ENCODE measurements at regions not wholly inside any gene's neighbourhood (a gene's known extent, or its start where the extent isn't known, plus 50 kb on each side); places are given as distances from the start of the nearest gene placed in this dataset.

DNA sequence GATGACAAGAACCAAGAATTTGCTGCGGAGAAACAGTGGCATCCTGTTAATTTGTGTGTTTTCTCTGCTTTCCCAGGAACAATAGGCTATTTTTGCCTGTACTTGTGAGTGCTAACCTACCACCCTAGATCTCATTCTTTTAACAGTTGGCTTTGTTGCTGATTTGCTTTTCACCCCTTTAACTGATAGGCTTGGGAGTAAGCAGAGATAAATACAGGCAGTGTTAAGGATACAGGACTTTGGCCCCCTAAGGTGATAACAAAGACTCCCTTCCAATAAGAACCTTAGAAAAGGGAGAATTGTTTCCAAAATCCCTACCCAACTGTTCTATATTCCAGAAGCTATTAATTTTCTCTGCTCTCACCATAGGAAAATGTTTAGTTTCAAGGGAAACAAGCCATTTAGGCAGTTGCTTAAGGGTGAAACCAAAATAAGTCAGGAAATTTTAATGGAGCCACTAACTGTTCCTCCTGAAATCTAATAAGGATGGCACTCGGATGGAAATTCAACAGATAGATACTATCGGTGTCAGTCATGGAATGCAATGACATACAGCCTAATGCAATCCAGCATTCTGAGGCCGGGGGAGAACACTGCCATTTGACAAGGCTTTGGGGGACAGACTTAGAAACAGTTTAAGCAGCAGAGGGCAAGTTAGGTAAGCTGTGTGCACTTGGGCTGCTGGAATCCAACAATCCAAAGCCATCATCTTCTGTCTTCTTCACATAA is 238.8 kb downstream of the RNF152 start:
- intact Hi-C loops (cut with micrococcal nuclease; ENCODE audit: unreplicated experiment) (no loop called here), in situ Hi-C loops (cut with MboI) (no loop called here)
- H3K27ac ChIP-seq (ENCODE audit: control insufficient read depth, insufficient read depth), result no peak overlapping the region
- no peaks in the 10 kb centered on the region for H3K79me2 ChIP-seq (ENCODE audit: control insufficient read depth, insufficient read depth, low read length)
- no peak overlapping the region for H3K9ac ChIP-seq (ENCODE audit: control insufficient read depth, insufficient read depth, low read length)
- ChIA-PET CTCF (interaction anchor here (1.3 to 1.4 kb wide), 2 partner anchors 11 to 17 kb away, joined by 3 read pairs; no protein-coding TSS in a partner anchor), SMC1A (ENCODE audit: uncharacterized antibody, unreplicated experiment) (interaction anchor here (0.5 kb wide), 1 partner anchor 460 kb away, joined by 3 read pairs; no protein-coding TSS in a partner anchor), RAD21 (ENCODE audit: unreplicated experiment) (no interaction called here), POLR2A (no interaction called here)
- no peak overlapping the region for H3K4me3 ChIP-seq
- FAIRE-seq (no peak), ATAC-seq (no peak), DNase-seq (ENCODE audit: low read depth, low spot score) (no peak)
- H3K36me3 ChIP-seq (ENCODE audit: control insufficient read depth in 2 of 2, insufficient read depth in 2 of 2, low read length in 1 of 2), result no peaks in the 10 kb centered on the region
- H3K9me3 ChIP-seq (replicated peaks; ENCODE audit: control insufficient read depth, insufficient read depth, low read length), result no peaks in the 10 kb centered on the region
- TF ChIP-seq SREBF1 (IDR thresholded peaks at IDR 0.05; ENCODE audit: low read length), result no peak
- no peak for TF ChIP-seq ZNF217 (IDR thresholded peaks at IDR 0.05)
- TF ChIP-seq, protein P1, sequence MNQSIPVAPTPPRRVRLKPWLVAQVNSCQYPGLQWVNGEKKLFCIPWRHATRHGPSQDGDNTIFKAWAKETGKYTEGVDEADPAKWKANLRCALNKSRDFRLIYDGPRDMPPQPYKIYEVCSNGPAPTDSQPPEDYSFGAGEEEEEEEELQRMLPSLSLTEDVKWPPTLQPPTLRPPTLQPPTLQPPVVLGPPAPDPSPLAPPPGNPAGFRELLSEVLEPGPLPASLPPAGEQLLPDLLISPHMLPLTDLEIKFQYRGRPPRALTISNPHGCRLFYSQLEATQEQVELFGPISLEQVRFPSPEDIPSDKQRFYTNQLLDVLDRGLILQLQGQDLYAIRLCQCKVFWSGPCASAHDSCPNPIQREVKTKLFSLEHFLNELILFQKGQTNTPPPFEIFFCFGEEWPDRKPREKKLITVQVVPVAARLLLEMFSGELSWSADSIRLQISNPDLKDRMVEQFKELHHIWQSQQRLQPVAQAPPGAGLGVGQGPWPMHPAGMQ (IDR thresholded peaks at IDR 0.05; ENCODE audit: borderline replicate concordance), result no peak
- no peak for TF ChIP-seq YY1 (IDR thresholded peaks at IDR 0.05; ENCODE audit: low read depth, low read length)
- TF ChIP-seq RCOR1 (conservative IDR thresholded peaks at IDR 0.05; ENCODE audit: low read depth, low read length), result no peak
- no peak for TF ChIP-seq CHD2 (IDR thresholded peaks at IDR 0.05; ENCODE audit: borderline replicate concordance, low read depth, low read length)
- TF ChIP-seq, protein P2, sequence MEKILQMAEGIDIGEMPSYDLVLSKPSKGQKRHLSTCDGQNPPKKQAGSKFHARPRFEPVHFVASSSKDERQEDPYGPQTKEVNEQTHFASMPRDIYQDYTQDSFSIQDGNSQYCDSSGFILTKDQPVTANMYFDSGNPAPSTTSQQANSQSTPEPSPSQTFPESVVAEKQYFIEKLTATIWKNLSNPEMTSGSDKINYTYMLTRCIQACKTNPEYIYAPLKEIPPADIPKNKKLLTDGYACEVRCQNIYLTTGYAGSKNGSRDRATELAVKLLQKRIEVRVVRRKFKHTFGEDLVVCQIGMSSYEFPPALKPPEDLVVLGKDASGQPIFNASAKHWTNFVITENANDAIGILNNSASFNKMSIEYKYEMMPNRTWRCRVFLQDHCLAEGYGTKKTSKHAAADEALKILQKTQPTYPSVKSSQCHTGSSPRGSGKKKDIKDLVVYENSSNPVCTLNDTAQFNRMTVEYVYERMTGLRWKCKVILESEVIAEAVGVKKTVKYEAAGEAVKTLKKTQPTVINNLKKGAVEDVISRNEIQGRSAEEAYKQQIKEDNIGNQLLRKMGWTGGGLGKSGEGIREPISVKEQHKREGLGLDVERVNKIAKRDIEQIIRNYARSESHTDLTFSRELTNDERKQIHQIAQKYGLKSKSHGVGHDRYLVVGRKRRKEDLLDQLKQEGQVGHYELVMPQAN (conservative IDR thresholded peaks at IDR 0.05), result no peak
- no peak for TF ChIP-seq FOXK2 (IDR thresholded peaks at IDR 0.05)
- TF ChIP-seq, protein P3, sequence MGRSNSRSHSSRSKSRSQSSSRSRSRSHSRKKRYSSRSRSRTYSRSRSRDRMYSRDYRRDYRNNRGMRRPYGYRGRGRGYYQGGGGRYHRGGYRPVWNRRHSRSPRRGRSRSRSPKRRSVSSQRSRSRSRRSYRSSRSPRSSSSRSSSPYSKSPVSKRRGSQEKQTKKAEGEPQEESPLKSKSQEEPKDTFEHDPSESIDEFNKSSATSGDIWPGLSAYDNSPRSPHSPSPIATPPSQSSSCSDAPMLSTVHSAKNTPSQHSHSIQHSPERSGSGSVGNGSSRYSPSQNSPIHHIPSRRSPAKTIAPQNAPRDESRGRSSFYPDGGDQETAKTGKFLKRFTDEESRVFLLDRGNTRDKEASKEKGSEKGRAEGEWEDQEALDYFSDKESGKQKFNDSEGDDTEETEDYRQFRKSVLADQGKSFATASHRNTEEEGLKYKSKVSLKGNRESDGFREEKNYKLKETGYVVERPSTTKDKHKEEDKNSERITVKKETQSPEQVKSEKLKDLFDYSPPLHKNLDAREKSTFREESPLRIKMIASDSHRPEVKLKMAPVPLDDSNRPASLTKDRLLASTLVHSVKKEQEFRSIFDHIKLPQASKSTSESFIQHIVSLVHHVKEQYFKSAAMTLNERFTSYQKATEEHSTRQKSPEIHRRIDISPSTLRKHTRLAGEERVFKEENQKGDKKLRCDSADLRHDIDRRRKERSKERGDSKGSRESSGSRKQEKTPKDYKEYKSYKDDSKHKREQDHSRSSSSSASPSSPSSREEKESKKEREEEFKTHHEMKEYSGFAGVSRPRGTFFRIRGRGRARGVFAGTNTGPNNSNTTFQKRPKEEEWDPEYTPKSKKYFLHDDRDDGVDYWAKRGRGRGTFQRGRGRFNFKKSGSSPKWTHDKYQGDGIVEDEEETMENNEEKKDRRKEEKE (IDR thresholded peaks at IDR 0.05), result no peak
- no peak for TF ChIP-seq IKZF2 (IDR thresholded peaks at IDR 0.05)
- TF ChIP-seq ZNF384 (IDR thresholded peaks at IDR 0.05; ENCODE audit: borderline replicate concordance, low read depth, low read length), result no peak
- TF ChIP-seq BCL11A (IDR thresholded peaks at IDR 0.05; ENCODE audit: low read depth, low read length), result no peak
- TF ChIP-seq CREB1 (IDR thresholded peaks at IDR 0.05; ENCODE audit: low read depth), result no peak
- no peak for TF ChIP-seq TBL1XR1 (IDR thresholded peaks at IDR 0.05; ENCODE audit: low read depth, low read length)
- TF ChIP-seq STAT3 (IDR thresholded peaks at IDR 0.05; ENCODE audit: low read depth, low read length), result no peak
- TF ChIP-seq PAX5 (IDR thresholded peaks at IDR 0.05; ENCODE audit: borderline replicate concordance, low read depth, low read length), result no peak
- BruUV-seq (replicated peaks), result no TSS peak
- H4K20me1 ChIP-seq (ENCODE audit: control insufficient read depth, insufficient read depth), result no peaks in the 10 kb centered on the region
- no peaks in the 10 kb centered on the region for H3K4me1 ChIP-seq (ENCODE audit: control insufficient read depth, insufficient read depth, low read length)
- no peak overlapping the region for H2AFZ ChIP-seq (ENCODE audit: control insufficient read depth, low read depth, low read length)
- no peak overlapping the region for H3K4me2 ChIP-seq (ENCODE audit: control insufficient read depth, insufficient read depth)
- 19% methylated on average over 4 of the region's 4 CpGs for WGBS (ENCODE audit: insufficient coverage, insufficient replicate concordance, low lambda C conversion rate, missing lambda C conversion rate)
- H3K27me3 ChIP-seq (replicated peaks in 1 of 2; ENCODE audit: control insufficient read depth in 2 of 2, insufficient read depth in 2 of 2, low read length in 1 of 2), result no peaks in the 10 kb centered on the region
